ENCODE measurements at regions not wholly inside any gene's neighbourhood (a gene's known extent, or its start where the extent isn't known, plus 50 kb on each side); places are given as distances from the start of the nearest gene placed in this dataset.

- CTCF ChIA-PET = no interaction called here
- Mint-ChIP-seq H3K36me3 (no peaks in the 10 kb centered on the region), H3K4me3 (no peak overlapping the region), H3K27me3 (ENCODE audit: low read depth) (no peaks in the 10 kb centered on the region), H3K4me1 (0 out of 2 replicates have a peak, but pooled peaks cover 6% of the 10 kb centered on the region), H3K9me3 (peaks cover 2% of the 10 kb centered on the region), H3K27ac (no peak overlapping the region)
- ATAC-seq (no peak), DNase-seq (ENCODE audit: low spot score) (no peak)
- TF ChIP-seq CTCF (IDR thresholded peaks at IDR 0.05) (no peak), E2F1 (CRISPR knock-in tag; IDR thresholded peaks at IDR 0.05) (no peak), CREB1 (CRISPR knock-in tag; IDR thresholded peaks at IDR 0.05) (no peak), SMAD3 (CRISPR knock-in tag; IDR thresholded peaks at IDR 0.05; ENCODE audit: borderline replicate concordance) (no peak), NFYB (CRISPR knock-in tag; conservative IDR thresholded peaks at IDR 0.05; ENCODE audit: low read depth) (no peak), ATF6 (CRISPR knock-in tag; IDR thresholded peaks at IDR 0.05) (no peak), USF1 (CRISPR knock-in tag; IDR thresholded peaks at IDR 0.05) (no peak), MAX (CRISPR knock-in tag; IDR thresholded peaks at IDR 0.05) (no peak), ZNF512 (CRISPR knock-in tag; IDR thresholded peaks at IDR 0.05; ENCODE audit: borderline replicate concordance) (no peak), ZNF232 (CRISPR knock-in tag; IDR thresholded peaks at IDR 0.05) (no peak), HMGXB4 (CRISPR knock-in tag; IDR thresholded peaks at IDR 0.05) (no peak), AR (CRISPR knock-in tag; IDR thresholded peaks at IDR 0.05) (no peak), PRDM15 (CRISPR knock-in tag; IDR thresholded peaks at IDR 0.05) (no peak), OVOL2 (CRISPR knock-in tag; IDR thresholded peaks at IDR 0.05; ENCODE audit: borderline replicate concordance) (no peak)
- POLR2A ChIA-PET = interaction anchor here (0.5 kb wide), 1 partner anchor 1900 kb away, joined by 3 read pairs; no protein-coding TSS in a partner anchor
Measured at GRCh38 chr5:93280518-93280917, 300.5 kb downstream of the NR2F1-AS1 start.
